SK-N-SH (cell line): ENCODE measurements at regions not wholly inside any gene's neighbourhood (a gene's known extent, or its start where the extent isn't known, plus 50 kb on each side); places are given as distances from the start of the nearest gene placed in this dataset.

Source experiments
- CTCF ChIA-PET: fragments of 300-600, 350-600 bp; formaldehyde crosslinking; extraction: SDS; loops from one replicate; lab custom pipeline; 2021; lab: Yijun Ruan, JAX
- POLR2A ChIA-PET: fragments of 350-600 bp; sonication (Branson Sonifier 250); formaldehyde crosslinking; extraction: SDS; loops from one replicate; lab custom pipeline; 2020; ENCODE audit warnings: antibody characterized with exemption, inconsistent platforms; lab: Yijun Ruan, JAX
- DNase-seq: peaks from one replicate; pipeline ENCODE4 v3.0.0; 2012
- H2AFZ ChIP-seq: fragments of 200-600 bp; sonication (generic); 2 replicates; pipeline ENCODE4 v1.8.1; 2016; ENCODE audit warnings: antibody characterized with exemption, mild to moderate bottlenecking, low read depth
- H3F3A ChIP-seq: fragments of 200-600 bp; sonication (generic); replicated peaks from 2 replicates; pipeline ENCODE3; 2016; ENCODE audit warnings: antibody characterized with exemption, mild to moderate bottlenecking; ENCODE audit not compliant: insufficient read depth
- H3K27ac ChIP-seq, 2 experiments: fragments of 200-500 bp in 1 of 2; fragments of 200-600 bp in 1 of 2; sonication (Bioruptor generic) in 1 of 2; sonication (generic), shearing (Covaris generic) in 1 of 2; 2 replicates each; pipeline versions ENCODE4 v1.5.1 to v1.6.1; 2014 to 2016; ENCODE audit warnings: low read depth in 2 of 2, inconsistent platforms in 1 of 2, low read length in 1 of 2, mild to moderate bottlenecking in 1 of 2, mixed read lengths in 1 of 2
- H3K27me3 ChIP-seq: fragments of 200-600 bp; sonication (generic), shearing (Covaris generic); 2 replicates; pipeline ENCODE4 v1.6.1; 2016; ENCODE audit warnings: mixed run types; ENCODE audit not compliant: insufficient read depth
- H3K36me3 ChIP-seq, 2 experiments: fragments of 200-500 bp in 1 of 2; fragments of 200-600 bp in 1 of 2; sonication (Bioruptor generic) in 1 of 2; sonication (generic) in 1 of 2; replicated peaks in 1 of 2; 2 replicates each; pipeline versions ENCODE3 to v1.5.1; 2014 to 2016; ENCODE audit warnings: low read length in 1 of 2, mild to moderate bottlenecking in 1 of 2; ENCODE audit not compliant: insufficient read depth in 2 of 2, control insufficient read depth in 1 of 2
- H3K4me1 ChIP-seq, 2 experiments: fragments of 200-500 bp in 1 of 2; fragments of 200-600 bp in 1 of 2; sonication (Bioruptor generic) in 1 of 2; sonication (generic), shearing (Covaris generic) in 1 of 2; 2 replicates each; pipeline versions ENCODE4 v1.5.1 to v1.6.1; 2014 to 2016; ENCODE audit warnings: low read depth in 1 of 2, low read length in 1 of 2, mixed run types in 1 of 2; ENCODE audit not compliant: insufficient read depth in 2 of 2, control insufficient read depth in 1 of 2
- H3K4me2 ChIP-seq: fragments of 200-600 bp; sonication (generic), shearing (Covaris generic); 2 replicates; pipeline ENCODE4 v1.6.1; 2017; ENCODE audit warnings: mixed run types
- H3K4me3 ChIP-seq, 2 experiments: fragments of 200-500 bp in 1 of 2; fragments of 200-600 bp in 1 of 2; sonication (Bioruptor generic) in 1 of 2; sonication (generic), shearing (Covaris generic) in 1 of 2; 2 replicates each; pipeline versions ENCODE4 v1.5.1 to v1.8.1; 2014 to 2016; ENCODE audit warnings: low read depth in 2 of 2, inconsistent platforms in 1 of 2, low read length in 1 of 2, mild to moderate bottlenecking in 1 of 2, mixed read lengths in 1 of 2, moderate library complexity in 1 of 2
- H3K79me2 ChIP-seq: fragments of 200-600 bp; sonication (generic); 2 replicates; pipeline ENCODE4 v1.8.1; 2017; ENCODE audit warnings: mild to moderate bottlenecking; ENCODE audit not compliant: insufficient read depth
- H3K9ac ChIP-seq: fragments of 200-600 bp; sonication (generic); 2 replicates; pipeline ENCODE4 v1.6.1; 2017; ENCODE audit warnings: mixed run types
- H3K9me2 ChIP-seq: fragments of 200-600 bp; sonication (generic); 2 replicates; pipeline ENCODE4 v1.6.1; 2017; ENCODE audit warnings: mixed run types
- H3K9me3 ChIP-seq: fragments of 200-600 bp; sonication (generic); 2 replicates; pipeline ENCODE4 v1.6.1; 2017; ENCODE audit warnings: mixed run types, mild to moderate bottlenecking, moderate library complexity
- H4K20me1 ChIP-seq: fragments of 200-600 bp; sonication (generic); 2 replicates; pipeline ENCODE4 v1.6.1; 2017; ENCODE audit warnings: mild to moderate bottlenecking, mixed run types; ENCODE audit not compliant: insufficient read depth
- CTCF ChIP-seq: fragments of 200-600 bp; sonication (generic); IDR thresholded peaks from 2 replicates; pipeline ENCODE4 v1.6.1; 2017; ENCODE audit warnings: antibody characterized with exemption, mild to moderate bottlenecking, moderate library complexity
- ELF1 ChIP-seq: IDR thresholded peaks from 2 replicates; pipeline ENCODE4 v1.4.0; 2012
- IRF3 ChIP-seq: fragments of 150-350 bp; IDR thresholded peaks from 2 replicates; pipeline ENCODE4 v1.6.1; 2016; ENCODE audit warnings: mild to moderate bottlenecking, low read depth, low read length
- JUND ChIP-seq: IDR thresholded peaks from 2 replicates; pipeline ENCODE4 v1.4.0; 2012
- MEF2A ChIP-seq: IDR thresholded peaks from 2 replicates; pipeline ENCODE4 v1.4.0; 2012; ENCODE audit warnings: low read depth, borderline replicate concordance
- MXI1 ChIP-seq: IDR thresholded peaks from 2 replicates; pipeline ENCODE4 v1.6.1; 2012; ENCODE audit warnings: mild to moderate bottlenecking, low read depth, low read length, improper control_type of control experiment
- NRF1 ChIP-seq: IDR thresholded peaks from 2 replicates; pipeline ENCODE4 v1.6.1; 2012; ENCODE audit warnings: low read depth, mild to moderate bottlenecking, low read length
- REST ChIP-seq: IDR thresholded peaks from 2 replicates; pipeline ENCODE4 v1.6.1; 2012; ENCODE audit warnings: mild to moderate bottlenecking, low read depth, low read length, moderate library complexity
- RXRA ChIP-seq: IDR thresholded peaks from 2 replicates; pipeline ENCODE4 v1.4.0; 2012; ENCODE audit warnings: low read depth, mild to moderate bottlenecking, borderline replicate concordance
- SMC3 ChIP-seq: IDR thresholded peaks from 2 replicates; pipeline ENCODE4 v1.6.1; 2012; ENCODE audit warnings: low read depth, low read length, improper control_type of control experiment
- TAF1 ChIP-seq: IDR thresholded peaks from 2 replicates; pipeline ENCODE4 v1.6.1; 2012; ENCODE audit warnings: low read depth, mild to moderate bottlenecking, low read length, moderate library complexity, borderline replicate concordance
- TCF12 ChIP-seq: IDR thresholded peaks from 2 replicates; pipeline ENCODE4 v1.4.0; 2012
- YY1 ChIP-seq: IDR thresholded peaks from 2 replicates; pipeline ENCODE4 v1.4.0; 2012; ENCODE audit warnings: low read depth, mild to moderate bottlenecking
- ZBTB33 ChIP-seq: IDR thresholded peaks from 2 replicates; pipeline ENCODE4 v1.4.0; 2012; ENCODE audit warnings: low read depth, borderline replicate concordance
- WGBS: methylation state at CpG from one replicate; pipeline ENCODE4 v1.1.6; 2017; ENCODE audit warnings: low lambda C conversion rate; 5-methylcytosine and 5-hydroxymethylcytosine counted together

GRCh38 chr14:84181072-84181471, 1348.9 kb upstream of the FLRT2 start (continued):
- TF ChIP-seq CTCF (no peak), RXRA (no peak)

GRCh38 chr14:84195514-84195913, 1334.4 kb upstream of the FLRT2 start:
- TF ChIP-seq JUND (no peak), SMC3 (no peak), REST (no peak), MEF2A (no peak), ELF1 (no peak)
- Histone ChIP-seq H3K4me2 (no peak overlapping the region), H4K20me1 (no peaks in the 10 kb centered on the region), H3K4me1 (no peaks in the 10 kb centered on the region), H3F3A (no peaks in the 10 kb centered on the region), H3K27ac (no peak overlapping the region), H3K9me2 (no peaks in the 10 kb centered on the region), H3K79me2 (no peaks in the 10 kb centered on the region), H3K9me3 (no peaks in the 10 kb centered on the region), H3K36me3 (no peaks in the 10 kb centered on the region), H2AFZ (no peak overlapping the region), H3K9ac (no peak overlapping the region), H3K27me3 (no peaks in the 10 kb centered on the region), H3K4me3 (no peak overlapping the region)
- DNase-seq, result no peak
- ChIA-PET POLR2A (no interaction called here), CTCF (no interaction called here)

- Histone ChIP-seq H3K36me3 (no peaks in the 10 kb centered on the region), H3K27me3 (no peaks in the 10 kb centered on the region), H4K20me1 (no peaks in the 10 kb centered on the region), H3K4me3 (no peak overlapping the region), H3K4me1 (no peaks in the 10 kb centered on the region), H2AFZ (no peak overlapping the region), H3F3A (no peaks in the 10 kb centered on the region), H3K27ac (no peak overlapping the region), H3K9me3 (no peaks in the 10 kb centered on the region), H3K9me2 (no peaks in the 10 kb centered on the region), H3K79me2 (no peaks in the 10 kb centered on the region), H3K9ac (no peak overlapping the region), H3K4me2 (no peak overlapping the region)
- ChIA-PET POLR2A (no interaction called here), CTCF (no interaction called here)
- WGBS, result 0% methylated on average over 1 of the region's 1 CpG
- TF ChIP-seq MEF2A (no peak), CTCF (no peak), MXI1 (no peak), TAF1 (no peak), ZBTB33 (no peak), NRF1 (no peak), YY1 (no peak), IRF3 (no peak), TCF12 (no peak)
- DNase-seq, result no peak
Observed at GRCh38 chr14:84197704-84198103, 1332.2 kb upstream of the FLRT2 start.
